A673 (cell line): ENCODE measurements at regions not wholly inside any gene's neighbourhood (a gene's known extent, or its start where the extent isn't known, plus 50 kb on each side); places are given as distances from the start of the nearest gene placed in this dataset.

Experiments used
- CTCF ChIP-seq: fragments of 300-800, 200-600 bp; sonication (generic); conservative IDR thresholded peaks from 2 replicates; pipeline ENCODE4 v1.5.1; 2017; ENCODE audit warnings: low read depth, mild to moderate bottlenecking, antibody characterized with exemption, low read length, moderate library complexity, mixed read lengths
- EZH2 ChIP-seq: fragments of 200-600 bp; sonication (generic); IDR thresholded peaks from 2 replicates; pipeline ENCODE4 v1.6.1; 2017; ENCODE audit warnings: borderline replicate concordance, low read depth, mild to moderate bottlenecking, mixed read lengths, antibody characterized with exemption, low read length; ENCODE audit not compliant: poor library complexity, severe bottlenecking

- no peak for TF ChIP-seq CTCF
- no peak for TF ChIP-seq EZH2
These were observed 78.8 kb upstream of the BOC start for GRCh38 chr3:113132571-113132996.
